ENCODE measurements at regions not wholly inside any gene's neighbourhood (a gene's known extent, or its start where the extent isn't known, plus 50 kb on each side); places are given as distances from the start of the nearest gene placed in this dataset.

DNA sequence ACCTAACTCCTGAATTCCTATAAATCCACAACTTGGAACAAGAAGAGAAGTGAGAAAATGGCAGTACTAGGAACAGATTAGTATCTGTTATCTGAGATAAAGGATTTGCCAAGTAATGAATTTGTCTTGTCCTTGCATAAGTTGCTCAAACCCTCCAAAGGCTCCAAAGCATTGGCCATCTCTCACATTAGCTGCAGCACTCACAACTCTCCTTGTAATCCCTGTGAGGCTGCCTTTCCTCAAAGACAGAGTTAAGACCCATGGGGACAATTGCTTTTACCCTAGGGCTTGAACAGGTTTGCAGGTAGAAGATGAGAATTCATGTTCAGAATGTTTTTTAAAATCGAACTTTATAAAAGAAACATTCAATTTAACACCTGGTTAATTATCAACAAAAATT, 1702.2 kb downstream of the EFNB2 start:
- Histone ChIP-seq H3K27me3 (ENCODE audit: low read length) (no peaks in the 10 kb centered on the region), H3K4me1 (ENCODE audit: low read length) (no peaks in the 10 kb centered on the region), H3K4me3 (ENCODE audit: low read length) (no peak overlapping the region), H4K20me1 (ENCODE audit: insufficient read depth, low read depth, low read length) (no peaks in the 10 kb centered on the region), H3K36me3 (ENCODE audit: insufficient read depth, low read length) (no peaks in the 10 kb centered on the region), H3K27ac (ENCODE audit: low read length) (no peak overlapping the region), H2AFZ (ENCODE audit: low read length) (no peak overlapping the region), H3K9me3 (ENCODE audit: low read length) (peaks cover 12% of the 10 kb centered on the region), H3K79me2 (ENCODE audit: low read length) (no peaks in the 10 kb centered on the region), H3K4me2 (ENCODE audit: low read depth, low read length, poor library complexity, severe bottlenecking) (no peak overlapping the region), H3K9me2 (replicated peaks; ENCODE audit: insufficient read depth, low read length) (no peaks in the 10 kb centered on the region), H3K9ac (ENCODE audit: low read length) (no peak overlapping the region)
- no peak for DNase-seq

GRCh38 chr13:104832231-104832630, 1703.2 kb downstream of the EFNB2 start:
- Histone ChIP-seq H3K9me3 (ENCODE audit: low read length) (peaks cover 12% of the 10 kb centered on the region), H3K36me3 (ENCODE audit: insufficient read depth, low read length) (no peaks in the 10 kb centered on the region), H3K27ac (ENCODE audit: low read length) (no peak overlapping the region), H3K79me2 (ENCODE audit: low read length) (no peaks in the 10 kb centered on the region), H3K4me3 (ENCODE audit: low read length) (no peak overlapping the region), H3K9ac (ENCODE audit: low read length) (no peak overlapping the region), H3K4me1 (ENCODE audit: low read length) (no peaks in the 10 kb centered on the region), H2AFZ (ENCODE audit: low read length) (no peak overlapping the region), H3K4me2 (ENCODE audit: low read depth, low read length, poor library complexity, severe bottlenecking) (no peak overlapping the region), H3K27me3 (ENCODE audit: low read length) (no peaks in the 10 kb centered on the region), H4K20me1 (ENCODE audit: insufficient read depth, low read depth, low read length) (no peaks in the 10 kb centered on the region), H3K9me2 (replicated peaks; ENCODE audit: insufficient read depth, low read length) (no peaks in the 10 kb centered on the region)
- no peak for DNase-seq

DNA sequence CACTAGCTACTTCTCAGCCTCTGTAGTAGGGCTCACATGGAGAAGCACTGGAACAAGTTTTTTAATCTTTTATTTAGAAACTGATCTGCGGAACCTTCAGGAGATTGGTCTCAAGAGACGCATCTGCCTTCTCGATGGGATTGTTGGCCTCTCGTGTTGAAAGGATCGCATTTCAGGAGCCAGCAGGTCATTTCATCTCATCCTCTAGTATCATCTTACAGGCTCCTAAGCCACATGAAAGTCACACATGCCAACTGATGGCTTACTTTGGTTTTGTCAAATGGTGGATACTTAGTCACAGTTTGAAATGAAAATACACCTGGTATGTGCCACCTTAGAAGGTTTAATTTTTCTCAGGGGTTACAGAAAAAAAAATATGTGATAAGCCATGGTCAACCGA, 1703.6 kb downstream of the EFNB2 start:
- Histone ChIP-seq H3K4me1 (ENCODE audit: low read length) (no peaks in the 10 kb centered on the region), H3K4me3 (ENCODE audit: low read length) (no peak overlapping the region), H3K9me2 (replicated peaks; ENCODE audit: insufficient read depth, low read length) (no peaks in the 10 kb centered on the region), H4K20me1 (ENCODE audit: insufficient read depth, low read depth, low read length) (no peaks in the 10 kb centered on the region), H3K27ac (ENCODE audit: low read length) (no peak overlapping the region), H3K79me2 (ENCODE audit: low read length) (no peaks in the 10 kb centered on the region), H2AFZ (ENCODE audit: low read length) (no peak overlapping the region), H3K36me3 (ENCODE audit: insufficient read depth, low read length) (no peaks in the 10 kb centered on the region), H3K9me3 (ENCODE audit: low read length) (peaks cover 10% of the 10 kb centered on the region; the same call in 1 of the 2 replicates), H3K27me3 (ENCODE audit: low read length) (no peaks in the 10 kb centered on the region), H3K9ac (ENCODE audit: low read length) (no peak overlapping the region), H3K4me2 (ENCODE audit: low read depth, low read length, poor library complexity, severe bottlenecking) (no peak overlapping the region)
- no peak for DNase-seq

DNA sequence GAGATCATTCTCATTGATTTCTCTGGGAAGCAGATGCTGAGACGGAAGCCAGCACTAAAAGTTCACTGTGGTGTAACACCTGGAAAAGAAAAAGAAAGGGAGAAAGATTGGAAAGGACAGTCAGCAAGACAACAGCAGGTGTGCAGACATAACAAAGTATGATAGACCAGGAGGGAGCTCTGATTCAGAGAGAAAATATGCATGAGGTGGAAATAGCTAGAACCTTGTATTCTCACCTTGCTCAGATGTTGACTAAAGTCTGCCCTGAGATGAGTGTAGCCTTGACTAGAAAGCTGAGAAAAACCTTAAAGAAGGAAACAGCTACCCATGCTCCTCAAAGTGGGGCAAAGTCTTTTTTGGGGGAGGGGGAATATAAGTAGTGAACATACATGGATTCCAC, 1711.8 kb downstream of the EFNB2 start:
- Histone ChIP-seq H4K20me1 (ENCODE audit: insufficient read depth, low read depth, low read length) (no peaks in the 10 kb centered on the region), H3K27me3 (ENCODE audit: low read length) (no peaks in the 10 kb centered on the region), H3K27ac (ENCODE audit: low read length) (no peak overlapping the region), H3K9me2 (replicated peaks; ENCODE audit: insufficient read depth, low read length) (no peaks in the 10 kb centered on the region), H3K4me1 (ENCODE audit: low read length) (no peaks in the 10 kb centered on the region), H3K4me2 (ENCODE audit: low read depth, low read length, poor library complexity, severe bottlenecking) (no peak overlapping the region), H3K9ac (ENCODE audit: low read length) (no peak overlapping the region), H3K36me3 (ENCODE audit: insufficient read depth, low read length) (no peaks in the 10 kb centered on the region), H3K4me3 (ENCODE audit: low read length) (no peak overlapping the region), H2AFZ (ENCODE audit: low read length) (no peak overlapping the region), H3K79me2 (ENCODE audit: low read length) (no peaks in the 10 kb centered on the region), H3K9me3 (ENCODE audit: low read length) (peaks cover 17% of the 10 kb centered on the region)
- DNase-seq: no peak

DNA sequence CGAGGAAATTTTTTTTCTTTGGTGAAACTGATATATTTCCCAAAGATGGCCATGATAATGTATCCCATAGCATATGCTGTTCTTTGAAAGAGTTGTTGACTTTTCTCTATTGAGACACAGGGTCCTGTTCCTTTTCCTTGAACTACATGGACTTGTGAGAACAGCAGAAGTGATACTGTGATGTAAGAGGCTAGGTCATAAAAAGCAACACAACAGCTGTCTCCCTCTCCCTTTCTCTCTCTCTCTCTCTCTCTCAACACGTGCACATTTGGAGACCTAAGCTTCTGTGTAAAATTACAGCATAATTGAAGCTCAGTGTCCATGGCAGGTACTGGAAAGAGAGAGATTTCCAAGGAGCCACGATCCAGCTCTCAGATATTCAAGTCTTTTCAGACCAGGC, 1712.4 kb downstream of the EFNB2 start:
- Histone ChIP-seq H3K9me2 (replicated peaks; ENCODE audit: insufficient read depth, low read length) (no peaks in the 10 kb centered on the region), H3K9me3 (ENCODE audit: low read length) (peaks cover 21% of the 10 kb centered on the region), H4K20me1 (ENCODE audit: insufficient read depth, low read depth, low read length) (no peaks in the 10 kb centered on the region), H3K4me3 (ENCODE audit: low read length) (no peak overlapping the region), H3K36me3 (ENCODE audit: insufficient read depth, low read length) (no peaks in the 10 kb centered on the region), H3K4me2 (ENCODE audit: low read depth, low read length, poor library complexity, severe bottlenecking) (no peak overlapping the region), H3K27me3 (ENCODE audit: low read length) (no peaks in the 10 kb centered on the region), H3K9ac (ENCODE audit: low read length) (no peak overlapping the region), H3K4me1 (ENCODE audit: low read length) (no peaks in the 10 kb centered on the region), H3K79me2 (ENCODE audit: low read length) (no peaks in the 10 kb centered on the region), H2AFZ (ENCODE audit: low read length) (no peak overlapping the region), H3K27ac (ENCODE audit: low read length) (no peak overlapping the region)
- DNase-seq: no peak

- no peak for DNase-seq
- H3K4me3 ChIP-seq (ENCODE audit: low read length): no peak overlapping the region
- no peaks in the 10 kb centered on the region; the same call in 1 of the 2 replicates for H3K9me2 ChIP-seq (replicated peaks; ENCODE audit: insufficient read depth, low read length)
- H3K79me2 ChIP-seq (ENCODE audit: low read length): no peaks in the 10 kb centered on the region
- no peak overlapping the region for H3K27ac ChIP-seq (ENCODE audit: low read length)
- H4K20me1 ChIP-seq (ENCODE audit: insufficient read depth, low read depth, low read length): no peaks in the 10 kb centered on the region
- H3K27me3 ChIP-seq (ENCODE audit: low read length): no peaks in the 10 kb centered on the region
- no peaks in the 10 kb centered on the region for H3K36me3 ChIP-seq (ENCODE audit: insufficient read depth, low read length)
- H2AFZ ChIP-seq (ENCODE audit: low read length): no peak overlapping the region
- H3K4me1 ChIP-seq (ENCODE audit: low read length): no peaks in the 10 kb centered on the region
- H3K4me2 ChIP-seq (ENCODE audit: low read depth, low read length, poor library complexity, severe bottlenecking): no peak overlapping the region
- peaks cover 14% of the 10 kb centered on the region for H3K9me3 ChIP-seq (ENCODE audit: low read length)
- no peak overlapping the region for H3K9ac ChIP-seq (ENCODE audit: low read length)
Measured at GRCh38 chr13:104817271-104817670, 1718.2 kb downstream of the EFNB2 start.

DNA sequence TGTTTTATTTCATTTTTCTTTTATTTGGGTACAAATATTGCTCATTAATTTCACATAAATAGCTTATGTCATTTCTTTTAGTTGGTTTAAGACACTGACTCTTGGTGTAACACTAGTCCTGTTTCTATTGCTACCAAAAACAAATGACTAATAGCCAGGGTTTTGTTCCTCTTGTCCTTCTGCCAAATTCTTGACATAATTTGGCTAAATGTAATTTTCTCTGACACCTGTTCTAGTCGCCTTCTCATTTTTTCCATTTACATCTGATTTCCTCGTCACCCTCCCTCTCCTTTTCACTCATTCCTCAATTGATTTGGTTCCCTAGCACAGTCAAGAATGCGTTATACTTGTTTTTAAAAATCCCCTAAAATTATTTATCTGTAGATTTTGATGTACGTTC, 1718.7 kb downstream of the EFNB2 start:
- Histone ChIP-seq H4K20me1 (ENCODE audit: insufficient read depth, low read depth, low read length) (no peaks in the 10 kb centered on the region), H3K27me3 (ENCODE audit: low read length) (no peaks in the 10 kb centered on the region), H3K4me1 (ENCODE audit: low read length) (no peaks in the 10 kb centered on the region), H3K9me3 (ENCODE audit: low read length) (peaks cover 16% of the 10 kb centered on the region), H3K4me2 (ENCODE audit: low read depth, low read length, poor library complexity, severe bottlenecking) (no peak overlapping the region), H3K79me2 (ENCODE audit: low read length) (no peaks in the 10 kb centered on the region), H3K4me3 (ENCODE audit: low read length) (no peak overlapping the region), H2AFZ (ENCODE audit: low read length) (no peak overlapping the region), H3K27ac (ENCODE audit: low read length) (no peak overlapping the region), H3K36me3 (ENCODE audit: insufficient read depth, low read length) (no peaks in the 10 kb centered on the region), H3K9ac (ENCODE audit: low read length) (no peak overlapping the region), H3K9me2 (replicated peaks; ENCODE audit: insufficient read depth, low read length) (no peaks in the 10 kb centered on the region; the same call in 1 of the 2 replicates)
- DNase-seq: no peak

GRCh38 chr13:104810242-104810641, 1725.2 kb downstream of the EFNB2 start:
- H3K36me3 ChIP-seq (ENCODE audit: insufficient read depth, low read length): no peaks in the 10 kb centered on the region
- H2AFZ ChIP-seq (ENCODE audit: low read length): no peak overlapping the region
- peaks cover 22% of the 10 kb centered on the region for H3K9me3 ChIP-seq (ENCODE audit: low read length)
- H3K27ac ChIP-seq (ENCODE audit: low read length): no peak overlapping the region
- no peak overlapping the region for H3K4me3 ChIP-seq (ENCODE audit: low read length)
- H3K9me2 ChIP-seq (replicated peaks; ENCODE audit: insufficient read depth, low read length): no peaks in the 10 kb centered on the region; the same call in 1 of the 2 replicates
- H4K20me1 ChIP-seq (ENCODE audit: insufficient read depth, low read depth, low read length): no peaks in the 10 kb centered on the region
- H3K4me2 ChIP-seq (ENCODE audit: low read depth, low read length, poor library complexity, severe bottlenecking): no peak overlapping the region
- H3K4me1 ChIP-seq (ENCODE audit: low read length): no peaks in the 10 kb centered on the region
- DNase-seq: no peak
- no peaks in the 10 kb centered on the region for H3K27me3 ChIP-seq (ENCODE audit: low read length)
- H3K9ac ChIP-seq (ENCODE audit: low read length): no peak overlapping the region
- H3K79me2 ChIP-seq (ENCODE audit: low read length): no peaks in the 10 kb centered on the region

DNA sequence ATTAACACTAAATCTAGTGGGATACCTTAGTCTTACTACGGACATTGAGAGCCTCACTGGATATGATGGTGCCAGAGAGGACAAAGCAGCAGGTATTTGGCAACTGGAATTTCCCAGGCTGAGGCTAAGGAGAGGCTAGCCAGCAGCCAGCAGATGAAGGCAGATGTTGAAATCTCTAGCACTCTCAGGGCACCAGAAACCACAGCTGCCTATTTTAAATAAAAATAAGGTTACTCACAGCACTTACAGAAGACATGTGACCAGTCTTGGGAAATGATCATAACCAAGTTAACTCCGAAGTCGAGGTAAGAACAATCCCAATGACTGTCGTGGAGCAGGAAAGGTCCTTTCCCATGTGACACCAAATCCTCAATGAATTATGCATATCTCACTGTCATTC, 1726.0 kb downstream of the EFNB2 start:
- no peaks in the 10 kb centered on the region for H3K27me3 ChIP-seq (ENCODE audit: low read length)
- H3K36me3 ChIP-seq (ENCODE audit: insufficient read depth, low read length): no peaks in the 10 kb centered on the region
- no peak overlapping the region for H3K9ac ChIP-seq (ENCODE audit: low read length)
- H3K4me1 ChIP-seq (ENCODE audit: low read length): no peaks in the 10 kb centered on the region
- peaks cover 22% of the 10 kb centered on the region for H3K9me3 ChIP-seq (ENCODE audit: low read length)
- H3K4me2 ChIP-seq (ENCODE audit: low read depth, low read length, poor library complexity, severe bottlenecking): no peak overlapping the region
- H3K9me2 ChIP-seq (replicated peaks; ENCODE audit: insufficient read depth, low read length): no peaks in the 10 kb centered on the region; the same call in 1 of the 2 replicates
- H3K4me3 ChIP-seq (ENCODE audit: low read length): no peak overlapping the region
- H4K20me1 ChIP-seq (ENCODE audit: insufficient read depth, low read depth, low read length): no peaks in the 10 kb centered on the region
- no peaks in the 10 kb centered on the region for H3K79me2 ChIP-seq (ENCODE audit: low read length)
- H3K27ac ChIP-seq (ENCODE audit: low read length): no peak overlapping the region
- no peak overlapping the region for H2AFZ ChIP-seq (ENCODE audit: low read length)
- DNase-seq: no peak
